HepG2 (cell line): ENCODE measurements at regions not wholly inside any gene's neighbourhood (a gene's known extent, or its start where the extent isn't known, plus 50 kb on each side); places are given as distances from the start of the nearest gene placed in this dataset.
A peak's percentile ranks its signal among the peaks of the same experiment; 100 is the strongest.

Experiments used
- FOXK2 ChIP-seq: fragments of 450-650 bp; IDR thresholded peaks from 2 replicates; pipeline ENCODE4 v1.6.1; 2016
- HDAC6 ChIP-seq: fragments of 200-600 bp; sonication (generic); IDR thresholded peaks from 2 replicates; pipeline ENCODE4 v1.7.0; 2017; ENCODE audit warnings: mild to moderate bottlenecking, antibody characterized with exemption, low read length, low read depth
- KLF6 ChIP-seq: IDR thresholded peaks from 2 replicates; pipeline ENCODE4 v1.8.0; 2016; ENCODE audit warnings: missing biosample characterization, missing genetic modification reagents
- NFATC3 ChIP-seq: sonication (generic); formaldehyde crosslinking; IDR thresholded peaks from 2 replicates; pipeline ENCODE4 v1.5.1; 2020; ENCODE audit warnings: mild to moderate bottlenecking, missing genetic modification reagents
- PAF1 ChIP-seq: IDR thresholded peaks from 2 replicates; pipeline ENCODE4 v1.6.1; 2016; ENCODE audit warnings: missing genetic modification reagents, missing compliant biosample characterization
- PLRG1 ChIP-seq: fragments of 450-650 bp; conservative IDR thresholded peaks from 2 replicates; pipeline ENCODE4 v1.6.1; 2016
- RFX3 ChIP-seq: IDR thresholded peaks from 2 replicates; pipeline ENCODE4 v1.6.1; 2016; ENCODE audit warnings: missing biosample characterization, missing genetic modification reagents
- SRY ChIP-seq: sonication (generic); formaldehyde crosslinking; IDR thresholded peaks from 2 replicates; pipeline ENCODE4 v1.8.0; 2022; ENCODE audit warnings: mild to moderate bottlenecking, missing genetic modification reagents
- TCF7L2 ChIP-seq: IDR thresholded peaks from 2 replicates; pipeline ENCODE4 v1.6.1; 2011; ENCODE audit warnings: mild to moderate bottlenecking, low read depth, low read length, moderate library complexity
- ZBTB7B ChIP-seq: sonication (generic); formaldehyde crosslinking; IDR thresholded peaks from 2 replicates; pipeline ENCODE4 v1.4.0; 2020; ENCODE audit warnings: missing genetic modification reagents
- ZNF503 ChIP-seq: sonication (generic); formaldehyde crosslinking; IDR thresholded peaks from 2 replicates; pipeline ENCODE4 v1.4.0; 2020; ENCODE audit warnings: missing genetic modification reagents
- ZNF556 ChIP-seq: sonication (generic); formaldehyde crosslinking; IDR thresholded peaks from 2 replicates; pipeline ENCODE4 v1.4.0; 2020; ENCODE audit warnings: mild to moderate bottlenecking, missing genetic modification reagents, borderline replicate concordance
- ZNF572 ChIP-seq: sonication (generic); formaldehyde crosslinking; IDR thresholded peaks from 2 replicates; pipeline ENCODE4 v1.5.1; 2020; ENCODE audit warnings: mild to moderate bottlenecking, missing genetic modification reagents
- ZNF709 ChIP-seq: sonication (generic); formaldehyde crosslinking; IDR thresholded peaks from 2 replicates; pipeline ENCODE4 v1.5.0; 2020; ENCODE audit warnings: mild to moderate bottlenecking, missing genetic modification reagents
- ZNF737 ChIP-seq: sonication (generic); formaldehyde crosslinking; IDR thresholded peaks from 2 replicates; pipeline ENCODE4 v1.5.0; 2020; ENCODE audit warnings: missing genetic modification reagents, mild to moderate bottlenecking, borderline replicate concordance
- TF ChIP-seq, protein P1 (sequence below): sonication (generic); formaldehyde crosslinking; IDR thresholded peaks from 2 replicates; pipeline ENCODE4 v1.5.1; 2020; ENCODE audit warnings: missing genetic modification reagents, mild to moderate bottlenecking, borderline replicate concordance
- TF ChIP-seq, protein P2 (sequence below): IDR thresholded peaks from 2 replicates; pipeline ENCODE4 v1.6.1; 2016; ENCODE audit warnings: low read depth, borderline replicate concordance
- TF ChIP-seq, protein P3 (sequence below): sonication (generic); formaldehyde crosslinking; IDR thresholded peaks from 2 replicates; pipeline ENCODE4 v1.8.0; 2022; ENCODE audit warnings: missing genetic modification reagents, mild to moderate bottlenecking, inconsistent platforms, borderline replicate concordance
- TF ChIP-seq, protein P4 (sequence below), 2 experiments: IDR thresholded peaks; 2 replicates each; pipeline ENCODE4 v1.6.1; 2011 to 2012; ENCODE audit warnings: low read length in 2 of 2, borderline replicate concordance in 1 of 2, low read depth in 1 of 2, mild to moderate bottlenecking in 1 of 2, moderate library complexity in 1 of 2

- TF ChIP-seq, protein P1, sequence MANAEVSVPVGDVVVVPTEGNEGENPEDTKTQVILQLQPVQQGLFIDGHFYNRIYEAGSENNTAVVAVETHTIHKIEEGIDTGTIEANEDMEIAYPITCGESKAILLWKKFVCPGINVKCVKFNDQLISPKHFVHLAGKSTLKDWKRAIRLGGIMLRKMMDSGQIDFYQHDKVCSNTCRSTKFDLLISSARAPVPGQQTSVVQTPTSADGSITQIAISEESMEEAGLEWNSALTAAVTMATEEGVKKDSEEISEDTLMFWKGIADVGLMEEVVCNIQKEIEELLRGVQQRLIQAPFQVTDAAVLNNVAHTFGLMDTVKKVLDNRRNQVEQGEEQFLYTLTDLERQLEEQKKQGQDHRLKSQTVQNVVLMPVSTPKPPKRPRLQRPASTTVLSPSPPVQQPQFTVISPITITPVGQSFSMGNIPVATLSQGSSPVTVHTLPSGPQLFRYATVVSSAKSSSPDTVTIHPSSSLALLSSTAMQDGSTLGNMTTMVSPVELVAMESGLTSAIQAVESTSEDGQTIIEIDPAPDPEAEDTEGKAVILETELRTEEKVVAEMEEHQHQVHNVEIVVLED (CRISPR knock-in tag) = peak; percentile 21; the same call in 1 of the 2 replicates
- TF ChIP-seq ZNF709 (CRISPR knock-in tag) (no peak), KLF6 (CRISPR knock-in tag) (0 out of 2 replicates have a peak, but pooled peaks have one; percentile 7), FOXK2 (no peak), TCF7L2 (no peak), ZNF556 (CRISPR knock-in tag) (peak; percentile 32; the same call in 1 of the 2 replicates), ZNF572 (CRISPR knock-in tag) (no peak), PLRG1 (no peak), RFX3 (CRISPR knock-in tag) (no peak), HDAC6 (no peak), ZNF737 (CRISPR knock-in tag) (no peak), SRY (CRISPR knock-in tag) (peak; percentile 79; the same call in 1 of the 2 replicates), NFATC3 (0 out of 2 replicates have a peak, but pooled peaks have one; percentile 54), ZNF503 (CRISPR knock-in tag) (peak; percentile 64; the same call in 1 of the 2 replicates), ZBTB7B (CRISPR knock-in tag) (peak; percentile 97), PAF1 (CRISPR knock-in tag) (no peak)
- TF ChIP-seq, protein P2, sequence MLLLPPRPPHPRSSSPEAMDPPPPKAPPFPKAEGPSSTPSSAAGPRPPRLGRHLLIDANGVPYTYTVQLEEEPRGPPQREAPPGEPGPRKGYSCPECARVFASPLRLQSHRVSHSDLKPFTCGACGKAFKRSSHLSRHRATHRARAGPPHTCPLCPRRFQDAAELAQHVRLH (CRISPR knock-in tag) = peak; percentile 33; the same call in 1 of the 2 replicates
- TF ChIP-seq, protein P3, sequence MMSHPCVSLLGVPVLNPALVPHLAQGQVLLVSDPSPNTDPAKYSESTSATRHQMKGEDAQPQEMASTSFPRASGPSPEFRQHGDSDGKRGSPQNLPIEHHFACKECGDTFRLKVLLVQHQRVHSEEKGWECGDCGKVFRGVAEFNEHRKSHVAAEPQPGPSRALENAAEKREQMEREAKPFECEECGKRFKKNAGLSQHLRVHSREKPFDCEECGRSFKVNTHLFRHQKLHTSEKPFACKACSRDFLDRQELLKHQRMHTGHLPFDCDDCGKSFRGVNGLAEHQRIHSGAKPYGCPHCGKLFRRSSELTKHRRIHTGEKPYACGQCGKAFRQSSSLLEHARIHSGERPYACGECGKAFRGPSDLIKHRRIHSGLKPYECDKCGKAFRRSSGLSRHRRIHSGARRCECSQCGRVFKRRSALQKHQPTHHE (CRISPR knock-in tag) = peak; percentile 53; the same call in 1 of the 2 replicates
- TF ChIP-seq, protein P4, sequence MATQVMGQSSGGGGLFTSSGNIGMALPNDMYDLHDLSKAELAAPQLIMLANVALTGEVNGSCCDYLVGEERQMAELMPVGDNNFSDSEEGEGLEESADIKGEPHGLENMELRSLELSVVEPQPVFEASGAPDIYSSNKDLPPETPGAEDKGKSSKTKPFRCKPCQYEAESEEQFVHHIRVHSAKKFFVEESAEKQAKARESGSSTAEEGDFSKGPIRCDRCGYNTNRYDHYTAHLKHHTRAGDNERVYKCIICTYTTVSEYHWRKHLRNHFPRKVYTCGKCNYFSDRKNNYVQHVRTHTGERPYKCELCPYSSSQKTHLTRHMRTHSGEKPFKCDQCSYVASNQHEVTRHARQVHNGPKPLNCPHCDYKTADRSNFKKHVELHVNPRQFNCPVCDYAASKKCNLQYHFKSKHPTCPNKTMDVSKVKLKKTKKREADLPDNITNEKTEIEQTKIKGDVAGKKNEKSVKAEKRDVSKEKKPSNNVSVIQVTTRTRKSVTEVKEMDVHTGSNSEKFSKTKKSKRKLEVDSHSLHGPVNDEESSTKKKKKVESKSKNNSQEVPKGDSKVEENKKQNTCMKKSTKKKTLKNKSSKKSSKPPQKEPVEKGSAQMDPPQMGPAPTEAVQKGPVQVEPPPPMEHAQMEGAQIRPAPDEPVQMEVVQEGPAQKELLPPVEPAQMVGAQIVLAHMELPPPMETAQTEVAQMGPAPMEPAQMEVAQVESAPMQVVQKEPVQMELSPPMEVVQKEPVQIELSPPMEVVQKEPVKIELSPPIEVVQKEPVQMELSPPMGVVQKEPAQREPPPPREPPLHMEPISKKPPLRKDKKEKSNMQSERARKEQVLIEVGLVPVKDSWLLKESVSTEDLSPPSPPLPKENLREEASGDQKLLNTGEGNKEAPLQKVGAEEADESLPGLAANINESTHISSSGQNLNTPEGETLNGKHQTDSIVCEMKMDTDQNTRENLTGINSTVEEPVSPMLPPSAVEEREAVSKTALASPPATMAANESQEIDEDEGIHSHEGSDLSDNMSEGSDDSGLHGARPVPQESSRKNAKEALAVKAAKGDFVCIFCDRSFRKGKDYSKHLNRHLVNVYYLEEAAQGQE (IDR thresholded peaks at IDR 0.05; ENCODE audit: borderline replicate concordance in 1 of 2, low read depth in 1 of 2, low read length in 2 of 2) = no peak
Observed at GRCh38 chr7:131105799-131106680, 221.6 kb upstream of the MKLN1 start (continued).
